T-helper 2 cell (primary cell): ENCODE measurements at regions not wholly inside any gene's neighbourhood (a gene's known extent, or its start where the extent isn't known, plus 50 kb on each side); places are given as distances from the start of the nearest gene placed in this dataset.
"Not testable (repeated sequence)": the region's sequence is repeated elsewhere in the genome, so short reads cannot be mapped to it uniquely, and the experiment has no call there.

Experiments
- DNase-seq, 5 experiments: peaks; one replicate each; pipeline versions ENCODE4 v3.0.0 to v3.0.0-alpha.2; 2012 to 2022

DNA sequence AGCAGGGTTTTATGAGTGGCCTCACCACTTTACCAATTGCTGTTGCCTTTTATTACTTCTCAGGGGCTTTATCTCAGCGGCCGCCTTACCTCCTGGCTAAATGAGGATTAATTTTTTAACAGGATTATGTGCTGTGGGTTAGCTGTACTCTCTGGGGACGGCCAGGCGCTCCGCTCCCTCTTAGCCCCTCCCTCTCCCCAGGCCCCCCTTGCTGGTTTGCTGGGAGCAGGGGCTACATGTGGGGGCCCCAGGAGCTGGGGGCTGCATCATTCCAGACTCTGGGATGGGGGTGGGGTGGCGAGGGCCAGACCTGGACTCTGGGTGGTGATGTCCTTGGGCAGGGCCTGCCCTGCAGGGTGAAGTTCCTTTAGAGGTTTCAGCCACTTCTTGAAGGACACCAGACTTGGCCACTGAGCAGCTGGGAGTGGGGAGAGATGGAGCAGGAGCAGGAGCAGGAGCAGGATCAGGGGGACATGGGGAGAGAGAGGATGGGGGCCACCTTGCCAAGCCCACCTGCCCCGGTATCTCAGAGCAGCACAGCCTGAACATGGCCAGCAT is 196.1 kb downstream of the GOLGA6L6 start:
- no peak for DNase-seq

DNA sequence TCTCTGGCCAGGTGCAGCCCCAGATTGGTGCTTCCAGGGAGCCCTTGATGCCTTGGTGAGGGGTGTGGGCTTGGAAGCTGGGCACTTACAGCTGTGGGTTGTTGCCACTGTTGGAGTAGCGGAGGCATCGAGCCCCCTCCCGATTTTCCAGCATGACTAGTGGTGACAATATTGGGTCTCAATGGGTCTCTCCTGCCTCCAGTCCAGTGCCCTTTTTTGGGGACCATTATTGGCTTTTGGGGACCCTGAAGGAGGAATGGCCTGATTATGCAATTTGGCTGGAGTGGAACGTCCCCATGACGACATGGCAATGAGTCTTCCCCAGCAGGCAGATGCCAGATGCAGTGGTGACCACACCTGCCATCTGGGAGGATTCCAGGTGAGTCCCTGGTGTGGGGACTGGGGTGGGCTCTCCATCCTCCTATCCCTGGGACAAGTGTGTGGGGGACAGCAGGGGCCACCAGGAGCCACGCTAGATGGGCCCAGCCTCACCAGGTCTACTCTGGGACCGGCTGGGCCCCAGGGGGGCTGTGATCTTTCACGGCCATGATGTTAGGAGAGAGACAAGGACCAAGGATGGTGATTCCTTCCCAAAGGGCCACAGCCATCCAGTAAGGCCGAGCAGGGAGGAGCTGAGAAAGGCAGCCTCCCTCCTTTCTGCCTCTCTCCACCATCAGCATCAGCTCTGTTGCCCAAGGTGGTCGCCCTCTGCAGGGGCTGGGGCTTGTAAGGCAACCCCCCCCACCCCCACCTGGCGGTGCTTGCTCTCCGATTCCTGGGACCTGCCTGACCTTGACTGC is 196.8 kb downstream of the GOLGA6L6 start:
- no peak for DNase-seq

DNA sequence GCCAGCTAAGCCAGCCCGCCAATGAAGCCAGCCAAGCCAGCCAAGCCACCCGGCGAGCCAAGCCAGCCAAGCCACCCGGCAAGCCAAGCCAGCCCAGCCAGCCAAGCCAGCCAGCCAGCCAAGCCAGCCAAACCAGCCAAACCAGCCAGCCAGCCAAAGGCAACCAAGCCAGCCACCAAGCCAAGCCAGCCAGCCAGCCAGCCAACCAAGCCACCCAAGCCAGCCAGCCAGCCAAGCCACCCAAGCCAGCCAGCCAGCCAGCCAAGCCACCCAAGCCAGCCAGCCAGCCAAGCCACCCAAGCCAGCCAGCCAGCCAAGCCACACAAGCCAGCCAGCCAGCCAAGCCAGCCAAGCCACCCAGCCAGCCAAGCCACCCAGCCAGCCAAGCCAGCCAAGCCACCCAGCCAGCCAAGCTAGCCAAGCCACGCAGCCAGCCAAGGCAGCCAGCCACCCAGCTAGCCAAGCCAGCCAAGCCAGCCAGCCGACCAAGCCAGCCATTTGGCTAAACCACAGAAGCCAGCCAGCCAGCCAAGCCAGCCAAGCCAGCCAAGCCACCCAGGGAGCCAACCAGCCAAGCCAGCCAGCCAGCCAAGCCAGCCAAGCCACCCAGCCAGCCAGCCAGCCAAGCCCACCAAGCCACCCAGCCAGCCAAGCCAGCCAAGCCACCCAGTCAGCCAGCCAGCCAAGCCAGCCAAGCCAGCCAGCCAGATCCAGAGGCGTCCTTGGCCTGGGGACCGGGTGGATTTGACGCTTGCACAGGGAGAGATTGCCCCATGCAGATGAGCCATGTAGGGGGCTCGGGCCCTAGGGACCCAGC is 198.0 kb downstream of the GOLGA6L6 start:
- DNase-seq = not testable (repeated sequence)

DNA sequence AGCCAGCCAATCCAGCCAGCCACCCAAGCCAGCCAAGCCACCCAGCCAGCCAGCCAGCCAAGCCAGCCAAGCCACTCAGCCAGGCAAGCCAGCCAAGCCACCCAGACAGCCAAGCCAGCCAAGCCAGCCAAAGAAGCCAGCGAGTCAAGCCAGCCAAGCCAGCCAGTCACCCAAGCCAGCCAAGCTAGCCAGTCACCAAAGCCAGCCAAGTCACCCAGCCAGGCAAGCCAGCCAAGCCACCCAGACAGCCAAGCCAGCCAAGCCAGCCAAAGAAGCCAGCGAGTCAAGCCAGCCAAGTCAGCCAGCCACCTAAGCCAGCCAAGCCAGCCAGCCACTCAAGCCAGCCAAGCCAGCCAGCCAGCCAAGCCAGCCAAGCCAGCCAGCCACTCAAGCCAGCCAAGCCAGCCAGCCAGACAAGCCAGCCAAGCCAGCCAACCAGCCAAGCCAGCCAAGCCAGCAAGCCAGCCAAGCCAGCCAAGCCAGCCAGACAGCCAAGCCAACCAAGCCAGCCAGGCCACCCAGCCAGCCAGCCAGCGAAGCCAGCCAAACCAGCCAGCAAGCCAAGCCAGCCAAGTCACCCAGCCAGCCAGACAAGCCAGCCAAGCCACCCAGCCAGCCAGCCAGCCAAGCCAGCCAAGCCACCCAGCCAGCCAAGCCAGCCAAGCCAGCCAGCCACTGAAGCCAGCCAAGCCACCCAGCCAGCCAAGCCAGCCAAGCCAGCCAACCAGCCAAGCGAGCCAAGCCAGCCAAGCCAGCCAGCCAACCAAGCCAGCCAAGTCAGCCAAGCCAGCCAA is 198.8 kb downstream of the GOLGA6L6 start:
- DNase-seq = not testable (repeated sequence)

DNA sequence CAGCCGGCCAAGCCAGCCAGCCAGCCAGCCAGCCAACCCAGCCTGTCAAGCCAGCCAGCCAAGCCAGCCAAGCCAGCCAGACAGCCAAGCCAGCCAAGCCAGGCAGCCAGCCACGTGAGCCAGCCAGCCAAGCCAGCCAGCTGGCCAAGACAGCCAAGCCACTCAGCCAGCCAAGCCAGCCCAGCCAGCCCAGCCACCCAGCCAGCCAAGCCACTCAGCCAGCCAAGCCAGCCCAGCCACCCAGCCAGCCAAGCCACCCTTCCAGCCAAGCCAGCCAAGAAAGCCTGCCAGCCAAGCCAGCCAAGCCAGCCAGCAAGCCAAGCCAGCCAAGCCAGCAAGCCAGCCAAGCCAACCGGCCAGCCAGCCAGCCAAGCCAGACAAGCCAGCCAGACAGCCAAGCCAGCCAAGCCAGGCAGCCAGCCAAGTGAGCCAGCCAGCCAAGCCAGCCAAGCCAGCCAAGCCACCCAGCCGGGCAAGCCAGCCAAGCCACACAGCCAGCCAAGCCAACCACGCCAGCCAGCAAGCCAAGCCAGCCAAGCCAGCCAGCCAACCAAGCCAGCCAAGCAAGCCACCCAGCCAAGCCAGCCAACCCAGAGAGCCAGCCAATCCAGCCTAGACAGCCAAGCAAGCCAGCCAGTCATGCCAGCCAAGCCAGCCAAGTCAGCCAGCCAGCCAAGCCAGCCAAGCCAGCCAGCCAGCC is 199.5 kb downstream of the GOLGA6L6 start:
- DNase-seq = peak in 3 of 5 experiments; percentile 32 to 70 (median 53)

DNA sequence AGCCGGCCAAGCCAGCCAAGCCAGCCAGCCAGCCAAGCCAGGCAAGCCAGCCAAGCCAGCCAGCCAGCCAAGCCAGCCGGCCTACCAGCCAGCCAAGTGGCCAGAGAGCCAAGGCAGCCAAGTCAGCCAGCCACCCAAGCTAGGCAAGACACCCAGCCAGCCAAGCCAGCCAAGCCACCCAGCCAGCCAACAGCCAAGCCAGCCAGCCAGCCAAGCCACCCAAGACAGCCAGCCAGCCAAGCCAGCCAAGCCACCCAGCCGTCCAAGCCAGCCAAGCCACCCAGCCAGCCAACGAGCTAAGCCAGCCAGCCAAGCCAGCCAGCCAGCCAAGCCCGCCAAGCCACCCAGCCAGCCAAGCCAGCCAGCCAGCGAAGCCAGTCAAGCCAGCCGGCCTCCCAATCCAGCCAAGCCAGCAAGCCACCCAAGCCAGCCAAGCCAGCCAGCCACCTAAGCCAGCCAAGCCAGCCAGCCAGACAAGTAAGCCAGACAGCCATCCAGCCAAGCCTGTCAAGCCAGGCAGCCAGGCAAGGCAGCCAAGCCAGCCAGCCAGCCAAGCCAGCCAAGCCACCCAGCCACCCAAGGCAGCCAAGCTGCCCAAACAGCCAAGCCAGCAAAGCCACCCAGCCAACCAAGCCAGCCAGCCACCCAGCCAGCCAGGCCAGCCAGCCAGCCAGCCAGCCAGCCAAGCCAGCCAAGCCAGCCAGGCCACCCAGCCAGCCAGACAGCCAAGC is 200.5 kb downstream of the GOLGA6L6 start:
- DNase-seq = peak in 4 of 5 experiments; percentile 32 to 63 (median 52)

DNA sequence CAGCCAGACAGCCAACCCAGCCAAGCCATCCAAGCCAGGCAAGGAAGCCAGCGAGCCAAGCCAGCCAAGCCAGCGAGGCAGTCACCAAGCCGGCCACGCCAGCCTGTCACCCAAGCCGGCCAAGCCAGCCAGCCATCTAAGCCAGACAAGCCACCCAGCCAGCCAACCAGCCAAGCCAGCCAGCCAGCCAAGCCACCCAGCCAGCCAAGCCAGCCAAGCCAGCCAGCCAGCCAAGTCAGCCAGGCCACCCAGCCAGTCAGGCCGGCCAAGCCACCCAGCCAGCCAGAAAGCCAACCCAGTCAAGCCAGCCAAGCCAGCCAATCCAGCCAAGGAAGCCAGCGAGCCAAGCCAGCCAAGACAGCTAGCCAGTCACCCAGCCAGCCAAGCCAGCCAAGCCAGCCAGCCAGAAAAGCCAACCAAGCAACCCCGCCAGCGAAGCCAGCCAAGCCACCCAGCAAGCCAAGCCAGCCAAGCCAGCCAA is 201.2 kb downstream of the GOLGA6L6 start:
- DNase-seq = peak in 4 of 5 experiments; percentile 20 to 42 (median 36)

DNA sequence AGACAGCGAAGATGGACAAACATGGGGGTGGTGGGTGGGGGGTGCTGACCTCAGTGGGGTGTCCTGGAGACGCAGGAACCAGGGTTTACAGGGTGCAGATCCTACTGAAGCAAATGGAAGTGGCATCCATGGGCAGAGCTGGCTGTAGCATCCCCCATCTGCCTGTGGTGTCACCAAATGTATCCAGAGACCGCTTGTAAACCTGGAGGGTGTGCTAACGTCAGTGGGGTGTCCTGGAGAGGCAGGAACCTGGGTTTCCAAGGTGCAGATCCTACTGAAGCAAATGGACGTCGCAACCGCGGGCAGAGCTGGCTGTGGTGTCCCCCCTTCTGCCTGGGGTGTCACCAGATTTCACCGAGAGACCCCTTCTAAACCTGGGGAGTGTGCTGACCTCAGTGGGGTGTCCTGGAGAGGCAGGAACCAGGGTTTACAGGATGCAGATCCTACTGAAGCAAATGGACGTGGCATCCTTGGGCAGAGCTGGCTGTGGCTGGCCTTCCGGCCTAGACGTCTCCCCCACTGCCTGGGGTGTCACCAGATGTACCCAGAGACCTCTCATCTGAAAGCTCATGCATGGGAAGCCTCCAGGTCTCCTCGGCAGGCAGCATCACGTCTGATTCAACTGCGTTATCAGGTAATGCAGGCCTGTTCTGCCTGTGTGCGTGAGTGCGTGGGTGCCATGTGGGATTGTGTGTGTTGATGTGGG is 202.4 kb downstream of the GOLGA6L6 start:
- not testable (repeated sequence) for DNase-seq

DNA sequence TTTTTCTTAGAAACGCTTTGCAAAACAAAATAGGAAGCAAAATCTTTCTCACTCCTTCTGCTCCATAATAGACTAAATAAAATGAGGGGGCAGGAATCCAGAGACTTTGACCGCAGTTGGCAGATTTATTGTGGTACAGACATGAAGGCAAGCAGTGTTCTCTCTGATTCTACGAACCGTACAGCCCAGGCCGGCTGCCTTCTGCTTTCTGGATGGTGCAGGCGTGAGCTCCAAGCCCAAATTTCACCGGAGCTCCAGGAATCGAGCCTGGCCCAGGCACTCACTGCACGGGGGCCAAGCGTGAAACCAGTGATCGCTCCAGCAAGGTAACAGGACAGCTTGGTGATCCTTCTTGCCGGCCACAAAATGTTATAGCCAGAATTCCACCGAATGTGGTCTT is 202.9 kb downstream of the GOLGA6L6 start:
- DNase-seq = not testable (repeated sequence)

DNA sequence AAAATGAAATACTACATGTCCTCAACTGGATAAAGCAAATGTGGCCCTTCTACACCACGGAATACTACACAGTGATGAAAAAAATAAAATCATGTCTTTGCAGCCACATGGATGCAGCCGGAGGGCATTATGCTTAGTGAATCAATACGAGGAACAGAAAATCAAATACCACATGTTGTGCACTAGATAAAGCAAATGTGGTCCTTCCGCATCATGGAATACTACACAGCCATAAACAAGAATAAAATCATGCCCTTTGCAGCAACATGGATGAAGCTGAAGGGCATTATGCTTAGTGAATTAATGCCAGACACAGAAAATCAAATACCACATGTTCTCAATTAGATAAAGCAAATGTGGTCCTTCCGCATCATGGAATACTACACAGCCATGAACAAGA is 204.4 kb downstream of the GOLGA6L6 start:
- DNase-seq = not testable (repeated sequence)

DNA sequence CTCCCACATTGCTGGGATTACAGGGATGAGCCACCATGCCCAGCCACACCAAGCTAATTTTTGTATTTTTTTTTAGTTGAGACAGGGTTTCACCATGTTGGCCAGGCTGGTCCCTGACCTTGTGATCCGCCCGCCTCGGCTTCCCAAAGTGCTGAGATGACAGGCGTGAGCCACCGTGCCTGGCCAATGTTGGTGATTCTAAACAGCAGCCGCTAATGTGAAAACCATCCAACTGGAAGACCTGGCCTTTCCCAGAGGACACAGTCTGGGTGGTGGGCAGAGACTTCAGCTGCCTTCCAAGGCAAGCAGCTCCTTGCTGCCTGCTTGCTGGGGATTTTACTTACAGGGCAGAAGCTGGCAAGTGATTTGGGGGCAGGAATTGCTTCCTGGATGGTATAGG is 207.1 kb downstream of the GOLGA6L6 start:
- not testable (repeated sequence) for DNase-seq

DNA sequence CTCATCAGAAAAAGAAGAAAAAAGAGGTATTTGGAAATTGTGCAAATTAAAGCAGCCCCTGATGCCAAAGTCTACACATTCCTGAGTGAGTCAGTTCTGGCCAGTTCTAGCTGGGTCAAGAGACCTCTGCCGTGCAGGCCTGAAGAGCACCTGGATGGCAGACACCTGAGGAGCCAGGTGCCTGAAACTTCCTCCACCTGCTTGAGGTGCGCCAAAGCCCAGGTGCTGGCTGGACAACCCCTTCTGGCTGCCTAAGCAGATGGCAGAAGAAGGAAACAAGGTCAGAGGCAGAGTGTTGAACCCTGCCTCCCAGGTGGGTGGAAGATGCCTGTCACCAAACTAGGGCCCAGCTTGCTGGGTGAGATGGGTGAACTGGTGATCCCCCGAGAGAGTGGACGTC is 215.8 kb downstream of the GOLGA6L6 start:
- not testable (repeated sequence) for DNase-seq

DNA sequence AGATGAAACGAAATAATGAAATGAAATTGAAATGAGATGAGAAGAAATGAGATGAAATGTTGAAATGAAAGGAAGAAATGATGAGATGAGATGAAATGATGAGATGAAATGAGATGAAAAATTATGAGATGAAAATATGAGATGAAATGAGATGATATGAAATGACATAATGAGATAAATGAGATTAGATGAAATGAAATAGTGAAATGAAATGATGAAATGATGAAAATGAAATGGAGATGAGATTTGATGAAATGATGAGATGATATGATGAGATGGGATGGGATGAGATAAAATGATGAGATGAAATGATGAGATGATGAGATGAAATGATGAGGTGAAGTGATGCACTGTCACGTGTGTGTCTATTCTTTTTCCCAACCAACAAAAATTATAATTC is 224.5 kb downstream of the GOLGA6L6 start:
- DNase-seq = not testable (repeated sequence)

DNA sequence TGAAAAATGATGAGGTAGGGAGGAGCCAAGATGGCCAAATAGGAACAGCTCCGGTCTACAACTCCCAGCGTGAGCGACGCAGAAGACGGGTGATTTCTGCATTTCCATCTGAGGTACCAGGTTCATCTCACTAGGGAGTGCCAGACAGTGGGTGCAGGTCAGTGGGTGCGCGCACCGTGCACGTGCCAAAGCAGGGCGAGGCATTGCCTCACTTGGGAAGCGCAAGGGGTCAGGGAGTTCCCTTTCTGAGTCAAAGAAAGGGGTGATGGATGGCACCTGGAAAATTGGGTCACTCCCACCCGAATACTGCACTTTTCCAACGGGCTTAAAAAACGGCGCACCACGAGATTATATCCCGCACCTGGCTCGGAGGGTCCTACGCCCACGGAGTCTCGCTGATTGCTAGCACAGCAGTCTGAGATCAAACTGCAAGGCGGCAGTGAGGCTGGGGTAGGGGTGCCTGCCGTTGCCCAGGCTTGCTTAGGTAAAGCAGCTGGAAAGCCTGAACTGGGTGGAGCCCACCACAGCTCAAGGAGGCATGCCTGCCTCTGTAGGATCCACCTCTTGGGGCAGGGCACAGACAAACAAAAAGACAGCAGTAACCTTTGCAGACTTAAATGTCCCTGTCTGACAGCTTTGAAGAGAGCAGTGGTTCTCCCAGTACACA is 230.5 kb downstream of the GOLGA6L6 start:
- DNase-seq = not testable (repeated sequence)

DNA sequence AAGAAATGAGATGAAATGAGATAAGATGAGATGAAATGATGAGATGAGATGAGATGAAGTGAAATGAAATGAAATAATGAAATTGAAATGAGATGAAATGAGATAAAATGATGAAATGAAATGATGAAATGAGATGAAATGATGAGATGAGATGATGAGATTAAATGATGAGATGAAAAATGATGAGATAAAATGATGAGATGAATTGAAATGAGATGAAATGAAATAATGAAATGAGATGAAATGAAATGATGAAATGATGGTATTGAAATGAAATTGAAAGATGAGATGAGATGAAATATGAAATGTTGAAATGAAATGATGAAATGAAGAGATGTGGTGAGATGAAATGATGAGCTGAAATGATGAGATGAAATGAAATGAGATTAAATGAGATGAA is 231.0 kb downstream of the GOLGA6L6 start:
- DNase-seq = no peak

DNA sequence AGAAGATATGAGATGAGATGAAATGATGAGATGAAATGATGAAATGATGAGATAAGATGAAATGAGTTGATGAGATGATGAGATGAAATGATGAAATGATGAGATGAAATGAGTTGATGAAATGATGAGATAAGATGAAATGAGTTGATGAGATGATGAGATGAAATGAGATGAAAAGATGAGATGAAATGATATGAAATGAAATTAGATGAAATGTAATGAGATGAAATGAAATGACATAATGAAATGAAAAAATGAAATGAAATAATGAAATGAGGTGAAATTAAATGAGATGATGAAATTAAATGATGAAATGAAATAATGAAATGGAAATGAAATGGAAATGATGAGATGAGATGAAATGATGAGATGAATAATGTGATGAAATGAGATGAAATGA is 231.6 kb downstream of the GOLGA6L6 start:
- DNase-seq = not testable (repeated sequence)

DNA sequence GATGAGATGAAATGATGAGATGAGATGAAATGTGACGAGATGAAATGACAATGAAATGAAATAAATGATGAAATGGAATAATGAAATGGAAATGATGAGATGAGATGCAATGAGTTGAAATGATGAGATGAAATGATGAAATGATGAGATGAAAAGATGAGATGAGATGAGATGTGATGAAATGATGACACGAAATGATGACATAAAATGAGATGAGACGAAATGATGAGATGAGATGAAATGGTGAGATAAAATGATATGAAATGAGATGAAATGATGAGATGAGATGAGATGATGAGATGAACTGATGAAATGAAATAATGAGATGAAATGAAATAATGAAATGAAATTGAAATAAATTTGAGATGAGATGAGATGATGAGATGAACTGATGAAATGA is 232.2 kb downstream of the GOLGA6L6 start:
- DNase-seq = not testable (repeated sequence)

DNA sequence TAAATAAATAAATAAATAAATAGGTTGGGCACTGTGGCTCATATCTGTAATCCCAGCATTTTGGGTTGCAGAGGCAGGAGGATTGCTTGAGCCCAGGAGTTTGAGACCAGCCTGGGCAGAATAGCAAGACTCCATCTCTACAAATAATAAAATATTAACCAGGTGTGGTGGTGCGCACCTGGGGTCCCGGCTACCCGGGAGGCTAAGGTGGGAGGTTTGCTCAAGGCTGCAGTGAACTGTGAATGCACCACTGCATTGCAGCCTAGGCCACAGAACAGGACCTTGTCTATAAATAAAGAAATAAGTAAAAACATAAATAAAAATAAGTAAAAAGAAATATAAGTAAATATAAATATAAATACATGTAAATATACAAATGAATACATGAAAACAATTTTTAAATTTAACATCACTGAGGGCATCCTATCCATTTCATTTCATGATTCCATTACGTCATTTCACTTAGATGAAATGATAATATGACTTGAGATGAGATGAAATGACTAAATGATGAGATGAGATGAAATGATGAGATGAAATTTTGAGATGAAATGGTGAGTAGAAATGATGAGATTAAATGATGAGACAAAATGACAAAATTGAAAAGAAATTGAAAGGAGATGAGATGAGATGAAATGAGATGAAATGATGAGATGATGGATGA is 233.4 kb downstream of the GOLGA6L6 start:
- DNase-seq = not testable (repeated sequence)

DNA sequence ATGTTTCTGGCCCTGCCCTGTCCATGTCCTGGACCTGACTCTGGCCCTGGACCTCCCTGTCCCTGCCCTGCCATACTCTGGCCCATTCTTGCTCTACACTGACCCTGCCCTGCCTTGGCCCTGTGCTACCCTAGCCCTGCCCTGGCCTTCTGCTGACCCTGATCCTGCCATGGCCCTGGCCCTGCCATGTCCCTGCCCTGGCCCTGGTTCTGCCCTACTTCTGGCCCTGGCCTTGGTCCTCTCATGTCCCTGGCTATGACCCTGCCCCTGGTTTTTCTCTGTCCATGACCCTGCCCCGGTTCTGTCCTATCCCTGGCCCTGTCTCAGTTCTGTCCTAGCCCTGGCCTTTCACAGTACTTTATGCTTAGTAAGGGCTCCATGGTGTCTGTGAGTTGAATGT is 234.5 kb downstream of the GOLGA6L6 start:
- DNase-seq = not testable (repeated sequence)
